HEK293T (cell line): ENCODE measurements at regions not wholly inside any gene's neighbourhood (a gene's known extent, or its start where the extent isn't known, plus 50 kb on each side); places are given as distances from the start of the nearest gene placed in this dataset.

Experiments
- BHLHE40 ChIP-seq: fragments of 450-650 bp; IDR thresholded peaks from 2 replicates; pipeline ENCODE4 v1.6.1; 2016; ENCODE audit warnings: mild to moderate bottlenecking, moderate library complexity, borderline replicate concordance
- ELF4 ChIP-seq: fragments of 450-650 bp; IDR thresholded peaks from 2 replicates; pipeline ENCODE4 v1.6.1; 2017; ENCODE audit warnings: antibody characterized with exemption
- FOXA1 ChIP-seq: fragments of 450-650 bp; IDR thresholded peaks from 2 replicates; pipeline ENCODE4 v1.6.1; 2016; ENCODE audit warnings: mild to moderate bottlenecking
- FOXM1 ChIP-seq: fragments of 450-650 bp; IDR thresholded peaks from 2 replicates; pipeline ENCODE4 v1.6.1; 2017; ENCODE audit warnings: mild to moderate bottlenecking, borderline replicate concordance
- HDGF ChIP-seq: fragments of 450-650 bp; IDR thresholded peaks from 2 replicates; pipeline ENCODE4 v1.6.1; 2017; ENCODE audit warnings: antibody characterized with exemption, borderline replicate concordance
- SP1 ChIP-seq: fragments of 450-650 bp; IDR thresholded peaks from 2 replicates; pipeline ENCODE4 v1.6.1; 2017
- TARDBP ChIP-seq: fragments of 450-650 bp; IDR thresholded peaks from 2 replicates; pipeline ENCODE4 v1.6.1; 2016
- ZNF384 ChIP-seq: fragments of 450-650 bp; IDR thresholded peaks from 2 replicates; pipeline ENCODE4 v1.6.1; 2016

DNA sequence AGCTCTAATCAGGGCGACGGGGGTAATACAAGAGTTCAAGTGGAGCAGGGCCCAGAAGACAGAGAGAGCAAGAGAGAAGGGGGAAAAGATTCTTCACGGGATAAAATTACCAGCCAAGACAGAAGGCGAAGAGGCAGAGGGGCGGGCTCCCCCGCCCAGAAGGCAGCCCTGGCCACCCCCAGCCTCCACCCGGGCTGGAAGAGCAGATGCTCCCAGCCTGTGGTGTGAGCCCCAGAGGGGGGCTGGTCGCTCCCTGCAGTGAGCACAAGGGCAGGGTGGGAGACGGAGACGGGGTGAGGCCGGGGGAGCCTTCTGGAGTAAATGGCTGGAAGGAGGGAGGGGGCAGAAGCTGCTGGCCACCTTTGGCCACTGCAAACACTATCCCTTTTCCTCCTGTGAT is 1035.6 kb downstream of the VRK1 start:
- TF ChIP-seq ELF4 (no peak), SP1 (no peak), FOXM1 (no peak), TARDBP (no peak), ZNF384 (no peak), FOXA1 (no peak), BHLHE40 (no peak), HDGF (no peak)
